Lung (tissue), 11 donors: ENCODE measurements at regions not wholly inside any gene's neighbourhood (a gene's known extent, or its start where the extent isn't known, plus 50 kb on each side); places are given as distances from the start of the nearest gene placed in this dataset.
A peak's percentile ranks its signal among the peaks of the same experiment; 100 is the strongest.

Experiments
- ATAC-seq: fragments of 200-7000 bp; cut with Tn5 transposase; one replicate; pipeline ENCODE4 v1.9.1; 2020; ENCODE audit warnings: moderate number of reproducible peaks; ENCODE audit not compliant: insufficient read depth, low FRiP score
- DNase-seq, 3 donors: peaks; one replicate each; pipeline ENCODE4 v3.0.0-alpha.2; 2013 to 2017
- H3K27ac ChIP-seq, 2 donors: one replicate each; pipeline ENCODE4 v1.5.1; 2013; ENCODE audit warnings: mild to moderate bottlenecking in 2 of 2, moderate library complexity in 2 of 2, control low read depth in 1 of 2, inconsistent platforms in 1 of 2, low read depth in 1 of 2, low read length in 1 of 2
- H3K27me3 ChIP-seq, 3 donors: one replicate each; pipeline ENCODE4 v1.5.1; 2013; ENCODE audit warnings: low read length in 2 of 3; ENCODE audit not compliant: control insufficient read depth in 3 of 3, insufficient read depth in 3 of 3
- H3K36me3 ChIP-seq, 4 donors: one replicate each; pipeline ENCODE4 v1.5.1; 2013; ENCODE audit warnings: low read length in 4 of 4, mild to moderate bottlenecking in 1 of 4, moderate library complexity in 1 of 4; ENCODE audit not compliant: control insufficient read depth in 4 of 4, insufficient read depth in 4 of 4
- H3K4me1 ChIP-seq, 5 donors: one replicate each; pipeline ENCODE4 v1.5.1; 2013; ENCODE audit warnings: low read length in 5 of 5, mild to moderate bottlenecking in 2 of 5, moderate library complexity in 1 of 5; ENCODE audit not compliant: control insufficient read depth in 5 of 5, insufficient read depth in 5 of 5
- H3K4me3 ChIP-seq: one replicate; pipeline ENCODE4 v1.5.1; 2013; ENCODE audit warnings: mild to moderate bottlenecking, control low read depth, moderate library complexity
- H3K9ac ChIP-seq, 2 donors: one replicate each; pipeline ENCODE4 v1.5.1; 2013; ENCODE audit warnings: low read length in 2 of 2, control low read depth in 1 of 2; ENCODE audit not compliant: insufficient read depth in 1 of 2
- H3K9me3 ChIP-seq, 4 donors: one replicate each; pipeline ENCODE4 v1.5.1; 2013; ENCODE audit warnings: low read length in 3 of 4, mild to moderate bottlenecking in 1 of 4, moderate library complexity in 1 of 4; ENCODE audit not compliant: control insufficient read depth in 4 of 4, insufficient read depth in 3 of 4
- CTCF ChIP-seq: IDR thresholded peaks from 2 replicates; pipeline ENCODE4 v1.5.1; 2012; ENCODE audit warnings: mild to moderate bottlenecking; ENCODE audit errors: control extremely low read depth, extremely low read depth
- WGBS, 2 donors: extraction: QIAGEN DNeasy Blood & Tissue Kit; methylation state at CpG; one replicate each; pipeline ENCODE4 v1.1.7; 2013; 5-methylcytosine and 5-hydroxymethylcytosine counted together
- donor health status: control.
- donor health status: control.
- donor health status: Bipolar disorder and iron deficiency.
- donor health status: healthy.
- donor health status: DM: yes; HTN: yes; CAD: no.

- peaks cover 2 to 39% (median 5%) of the 10 kb centered on the region in 5 donors for H3K4me1 ChIP-seq
- no peaks in the 10 kb centered on the region for H3K9me3 ChIP-seq
- H3K9ac ChIP-seq = no peak overlapping the region
- WGBS, 2 donors = 90 to 94% methylated on average over 4 of the region's 4 CpGs
- ATAC-seq = no peak
- DNase-seq = no peak
- no peaks in the 10 kb centered on the region for H3K36me3 ChIP-seq
- no peaks in the 10 kb centered on the region for H3K27me3 ChIP-seq
- no peak overlapping the region for H3K4me3 ChIP-seq
- no peak overlapping the region for H3K27ac ChIP-seq
- TF ChIP-seq CTCF = no peak
Measured at GRCh38 chr5:56610093-56610698, 205.2 kb upstream of the MAP3K1 start.

- no peaks in the 10 kb centered on the region for H3K36me3 ChIP-seq
- H3K4me3 ChIP-seq = no peak overlapping the region
- no peaks in the 10 kb centered on the region for H3K9me3 ChIP-seq
- peaks cover 0 to 33% (median 4%) of the 10 kb centered on the region in 5 donors for H3K4me1 ChIP-seq
- no peak for TF ChIP-seq CTCF
- no peak overlapping the region for H3K9ac ChIP-seq
- no peak overlapping the region for H3K27ac ChIP-seq
- H3K27me3 ChIP-seq = no peaks in the 10 kb centered on the region
- ATAC-seq (no peak), DNase-seq (peak in 2 of 3 donors; percentile 40 to 58)
- 60 to 78% methylated on average over 6 of the region's 6 CpGs for WGBS, 2 donors
Measured at GRCh38 chr5:56608217-56608925, 207.0 kb upstream of the MAP3K1 start.

GRCh38 chr5:56607551-56607950 lies 207.8 kb upstream of the MAP3K1 start:
- H3K36me3 ChIP-seq = no peaks in the 10 kb centered on the region
- 68 to 70% methylated on average over 4 of the region's 4 CpGs for WGBS, 2 donors
- DNase-seq = no peak
- no peak overlapping the region for H3K4me3 ChIP-seq
- no peak for TF ChIP-seq CTCF
- H3K27me3 ChIP-seq = no peaks in the 10 kb centered on the region
- ATAC-seq = no peak
- no peak overlapping the region for H3K27ac ChIP-seq
- H3K4me1 ChIP-seq = peaks cover 0 to 33% (median 3%) of the 10 kb centered on the region in 5 donors
- no peak overlapping the region for H3K9ac ChIP-seq
- H3K9me3 ChIP-seq = no peaks in the 10 kb centered on the region
